HUES6 (cell line): ENCODE measurements at regions not wholly inside any gene's neighbourhood (a gene's known extent, or its start where the extent isn't known, plus 50 kb on each side); places are given as distances from the start of the nearest gene placed in this dataset.
A peak's percentile ranks its signal among the peaks of the same experiment; 100 is the strongest.

Source experiments
- H3K27ac ChIP-seq: 2 replicates; pipeline ENCODE4 v1.7.0; 2013; ENCODE audit warnings: low read depth, mild to moderate bottlenecking, low read length, inconsistent platforms
- H3K27me3 ChIP-seq: 2 replicates; pipeline ENCODE4 v1.6.1; 2013; ENCODE audit warnings: low read length; ENCODE audit not compliant: control insufficient read depth, insufficient read depth
- H3K36me3 ChIP-seq: 2 replicates; pipeline ENCODE4 v1.6.1; 2013; ENCODE audit warnings: low read length; ENCODE audit not compliant: control insufficient read depth, insufficient read depth
- H3K4me1 ChIP-seq: 2 replicates; pipeline ENCODE4 v1.6.1; 2013; ENCODE audit warnings: low read length; ENCODE audit not compliant: control insufficient read depth, insufficient read depth
- H3K4me3 ChIP-seq: 2 replicates; pipeline ENCODE4 v1.5.1; 2013; ENCODE audit warnings: low read depth, low read length
- H3K9ac ChIP-seq: one replicate; pipeline ENCODE4 v1.6.1; 2013; ENCODE audit warnings: mild to moderate bottlenecking, low read length
- H3K9me3 ChIP-seq: 2 replicates; pipeline ENCODE4 v1.6.1; 2013; ENCODE audit warnings: low read depth, low read length; ENCODE audit not compliant: control insufficient read depth, insufficient read depth

- no peak overlapping the region for H3K27ac ChIP-seq
- H3K27me3 ChIP-seq = no peaks in the 10 kb centered on the region
- no peaks in the 10 kb centered on the region for H3K36me3 ChIP-seq
- H3K9me3 ChIP-seq = no peaks in the 10 kb centered on the region
- H3K4me1 ChIP-seq = peaks cover 14% of the 10 kb centered on the region
- H3K4me3 ChIP-seq = no peak overlapping the region
- H3K9ac ChIP-seq = no peak overlapping the region
Measured at GRCh38 chr12:20211981-20212421, 156.3 kb upstream of the PDE3A start.

- H3K4me1 ChIP-seq = peaks cover 14% of the 10 kb centered on the region
- H3K27me3 ChIP-seq = no peaks in the 10 kb centered on the region
- H3K9ac ChIP-seq = no peak overlapping the region
- H3K27ac ChIP-seq = peak overlapping the region; percentile 24; the same call in 1 of the 2 replicates
- H3K4me3 ChIP-seq = no peak overlapping the region
- H3K36me3 ChIP-seq = no peaks in the 10 kb centered on the region
- H3K9me3 ChIP-seq = no peaks in the 10 kb centered on the region
Measured at GRCh38 chr12:20212658-20213555, 155.4 kb upstream of the PDE3A start.

- no peak overlapping the region for H3K4me3 ChIP-seq
Measured at GRCh38 chr12:20213723-20214625, 154.4 kb upstream of the PDE3A start.

GRCh38 chr12:20220339-20220738, 148.0 kb upstream of the PDE3A start:
- no peak overlapping the region for H3K9ac ChIP-seq
- H3K9me3 ChIP-seq = no peaks in the 10 kb centered on the region
- H3K27me3 ChIP-seq = no peaks in the 10 kb centered on the region
- no peaks in the 10 kb centered on the region for H3K4me1 ChIP-seq
- no peak overlapping the region for H3K4me3 ChIP-seq
- no peak overlapping the region for H3K27ac ChIP-seq
- H3K36me3 ChIP-seq = no peaks in the 10 kb centered on the region

More at GRCh38 chr12:20213723-20214625, 154.4 kb upstream of the PDE3A start:
- Histone ChIP-seq H3K4me1 (peaks cover 14% of the 10 kb centered on the region), H3K36me3 (no peaks in the 10 kb centered on the region), H3K9me3 (no peaks in the 10 kb centered on the region), H3K9ac (no peak overlapping the region), H3K27ac (no peak overlapping the region), H3K27me3 (no peaks in the 10 kb centered on the region)

GRCh38 chr12:20232931-20233675, 135.2 kb upstream of the PDE3A start:
- H3K4me1 ChIP-seq = no peaks in the 10 kb centered on the region
- H3K36me3 ChIP-seq = no peaks in the 10 kb centered on the region
- no peak overlapping the region for H3K27ac ChIP-seq
- no peaks in the 10 kb centered on the region for H3K27me3 ChIP-seq
- no peak overlapping the region for H3K9ac ChIP-seq
- H3K9me3 ChIP-seq = peaks cover 30% of the 10 kb centered on the region
- no peak overlapping the region for H3K4me3 ChIP-seq

- no peaks in the 10 kb centered on the region for H3K4me1 ChIP-seq
- H3K27me3 ChIP-seq = no peaks in the 10 kb centered on the region
- no peak overlapping the region for H3K9ac ChIP-seq
- H3K36me3 ChIP-seq = no peaks in the 10 kb centered on the region
- no peak overlapping the region for H3K4me3 ChIP-seq
- H3K9me3 ChIP-seq = peaks cover 34% of the 10 kb centered on the region
- no peak overlapping the region for H3K27ac ChIP-seq
Measured at GRCh38 chr12:20234474-20234873, 133.9 kb upstream of the PDE3A start.

GRCh38 chr12:20237091-20237490, 131.2 kb upstream of the PDE3A start:
- Histone ChIP-seq H3K9me3 (peaks cover 21% of the 10 kb centered on the region), H3K4me1 (no peaks in the 10 kb centered on the region), H3K36me3 (no peaks in the 10 kb centered on the region), H3K27ac (no peak overlapping the region), H3K27me3 (no peaks in the 10 kb centered on the region), H3K9ac (no peak overlapping the region), H3K4me3 (no peak overlapping the region)

GRCh38 chr12:20245491-20245890, 122.8 kb upstream of the PDE3A start:
- H3K9ac ChIP-seq = no peak overlapping the region
- no peaks in the 10 kb centered on the region for H3K4me1 ChIP-seq
- no peaks in the 10 kb centered on the region for H3K27me3 ChIP-seq
- no peak overlapping the region for H3K4me3 ChIP-seq
- no peaks in the 10 kb centered on the region for H3K36me3 ChIP-seq
- no peaks in the 10 kb centered on the region for H3K9me3 ChIP-seq
- no peak overlapping the region for H3K27ac ChIP-seq

GRCh38 chr12:20248646-20249045, 119.7 kb upstream of the PDE3A start:
- no peaks in the 10 kb centered on the region for H3K4me1 ChIP-seq
- H3K27ac ChIP-seq = no peak overlapping the region
- H3K4me3 ChIP-seq = no peak overlapping the region
- H3K27me3 ChIP-seq = no peaks in the 10 kb centered on the region
- H3K36me3 ChIP-seq = no peaks in the 10 kb centered on the region
- no peak overlapping the region for H3K9ac ChIP-seq
- no peaks in the 10 kb centered on the region for H3K9me3 ChIP-seq

GRCh38 chr12:20250761-20251160, 117.6 kb upstream of the PDE3A start:
- H3K36me3 ChIP-seq = no peaks in the 10 kb centered on the region
- no peaks in the 10 kb centered on the region for H3K9me3 ChIP-seq
- no peaks in the 10 kb centered on the region for H3K4me1 ChIP-seq
- H3K27ac ChIP-seq = no peak overlapping the region
- no peaks in the 10 kb centered on the region for H3K27me3 ChIP-seq
- no peak overlapping the region for H3K4me3 ChIP-seq
- H3K9ac ChIP-seq = no peak overlapping the region
